ENCODE measurements at regions not wholly inside any gene's neighbourhood (a gene's known extent, or its start where the extent isn't known, plus 50 kb on each side); places are given as distances from the start of the nearest gene placed in this dataset.

GRCh38 chr20:6362245-6362644, 239.4 kb upstream of the FERMT1 start (continued):
- TF ChIP-seq E2F8 (IDR thresholded peaks at IDR 0.05; ENCODE audit: low read depth, partially characterized antibody) (no peak), ZBTB40 (IDR thresholded peaks at IDR 0.05; ENCODE audit: borderline replicate concordance) (no peak), WRNIP1 (IDR thresholded peaks at IDR 0.05; ENCODE audit: borderline replicate concordance, low read depth, low read length) (no peak), SP1 (IDR thresholded peaks at IDR 0.05; ENCODE audit: low read depth, low read length) (no peak), CEBPB (IDR thresholded peaks at IDR 0.05; ENCODE audit: borderline replicate concordance in 1 of 2, low read depth in 2 of 2, low read length in 2 of 2) (no peak), PRDM15 (CRISPR knock-in tag; IDR thresholded peaks at IDR 0.05) (no peak), ZNF274 (IDR thresholded peaks at IDR 0.05; ENCODE audit: insufficient read depth, insufficient read length) (no peak), SREBF2 (IDR thresholded peaks at IDR 0.05; ENCODE audit: low read length) (no peak), KLF5 (IDR thresholded peaks at IDR 0.05; ENCODE audit: partially characterized antibody) (no peak)

Data from GM12878 (cell line).